ENCODE measurements at regions not wholly inside any gene's neighbourhood (a gene's known extent, or its start where the extent isn't known, plus 50 kb on each side); places are given as distances from the start of the nearest gene placed in this dataset.

DNA sequence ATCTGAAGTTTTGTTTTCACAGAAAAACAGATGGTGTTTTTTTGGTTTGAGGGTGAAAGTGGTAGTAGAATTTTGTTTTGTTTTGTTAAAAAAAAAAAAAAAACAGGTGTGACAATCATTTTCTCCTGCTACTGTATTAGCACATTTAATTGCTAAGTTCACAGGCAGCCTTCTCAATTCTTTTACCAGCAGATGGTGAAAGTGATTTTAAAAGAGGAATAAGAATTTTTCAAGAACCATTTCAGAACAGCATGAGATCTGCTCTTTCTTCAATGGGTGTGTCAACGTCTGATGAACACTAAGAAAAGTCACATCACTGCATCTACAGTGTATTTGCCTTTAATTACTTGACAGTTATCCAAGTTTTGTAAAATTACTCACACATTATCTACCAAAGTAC lies 303.7 kb upstream of the USP15 start:
- Histone ChIP-seq H3F3A (ENCODE audit: low read depth) (no peaks in the 10 kb centered on the region), H3K79me2 (ENCODE audit: insufficient read depth, low read length) (no peaks in the 10 kb centered on the region)
- TF ChIP-seq, protein P1, sequence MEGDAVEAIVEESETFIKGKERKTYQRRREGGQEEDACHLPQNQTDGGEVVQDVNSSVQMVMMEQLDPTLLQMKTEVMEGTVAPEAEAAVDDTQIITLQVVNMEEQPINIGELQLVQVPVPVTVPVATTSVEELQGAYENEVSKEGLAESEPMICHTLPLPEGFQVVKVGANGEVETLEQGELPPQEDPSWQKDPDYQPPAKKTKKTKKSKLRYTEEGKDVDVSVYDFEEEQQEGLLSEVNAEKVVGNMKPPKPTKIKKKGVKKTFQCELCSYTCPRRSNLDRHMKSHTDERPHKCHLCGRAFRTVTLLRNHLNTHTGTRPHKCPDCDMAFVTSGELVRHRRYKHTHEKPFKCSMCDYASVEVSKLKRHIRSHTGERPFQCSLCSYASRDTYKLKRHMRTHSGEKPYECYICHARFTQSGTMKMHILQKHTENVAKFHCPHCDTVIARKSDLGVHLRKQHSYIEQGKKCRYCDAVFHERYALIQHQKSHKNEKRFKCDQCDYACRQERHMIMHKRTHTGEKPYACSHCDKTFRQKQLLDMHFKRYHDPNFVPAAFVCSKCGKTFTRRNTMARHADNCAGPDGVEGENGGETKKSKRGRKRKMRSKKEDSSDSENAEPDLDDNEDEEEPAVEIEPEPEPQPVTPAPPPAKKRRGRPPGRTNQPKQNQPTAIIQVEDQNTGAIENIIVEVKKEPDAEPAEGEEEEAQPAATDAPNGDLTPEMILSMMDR (conservative IDR thresholded peaks at IDR 0.05; ENCODE audit: low read length): no peak
- no peak for TF ChIP-seq EZH2phosphoT487 (IDR thresholded peaks at IDR 0.05; ENCODE audit: borderline replicate concordance)

DNA sequence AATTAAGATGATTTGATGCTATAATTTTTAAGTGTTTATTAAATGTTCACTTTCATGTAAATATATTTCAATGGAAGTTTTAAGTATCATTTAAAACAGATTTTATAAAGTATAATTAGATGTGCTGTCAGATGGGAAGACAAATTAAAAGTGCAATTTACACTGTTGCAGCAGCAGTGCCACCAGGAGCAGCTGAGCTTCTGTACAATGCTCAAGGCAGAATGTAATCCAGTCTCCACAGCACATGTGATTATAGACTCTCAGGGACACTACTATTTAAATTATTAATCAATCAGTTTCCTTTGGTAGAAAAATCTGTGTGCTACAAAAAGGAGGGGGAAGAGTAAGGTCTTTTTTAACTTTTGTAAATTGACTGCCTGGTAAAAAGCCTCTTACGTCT lies 285.7 kb upstream of the USP15 start:
- Histone ChIP-seq H3K4me3 (ENCODE audit: low read length, poor library complexity, severe bottlenecking) (no peak overlapping the region), H3F3A (ENCODE audit: low read depth) (no peaks in the 10 kb centered on the region), H3K9me3 (ENCODE audit: insufficient read depth, low read depth, low read length) (no peaks in the 10 kb centered on the region), H3K9me2 (replicated peaks; ENCODE audit: low read depth, low read length) (no peaks in the 10 kb centered on the region), H3K79me2 (ENCODE audit: insufficient read depth, low read length) (no peaks in the 10 kb centered on the region), H3K4me2 (ENCODE audit: low read depth, low read length, poor library complexity, severe bottlenecking) (no peak overlapping the region), H3K36me3 (ENCODE audit: insufficient read depth, low read length) (no peaks in the 10 kb centered on the region), H2AFZ (ENCODE audit: low read length) (no peak overlapping the region), H4K20me1 (ENCODE audit: insufficient read depth, low read length, poor library complexity, severe bottlenecking) (no peaks in the 10 kb centered on the region), H3K9ac (ENCODE audit: low read depth, low read length, poor library complexity, severe bottlenecking) (no peak overlapping the region), H3K4me1 (ENCODE audit: insufficient read depth, low read length, poor library complexity, severe bottlenecking) (no peaks in the 10 kb centered on the region), H3K27me3 (ENCODE audit: insufficient read depth, low read length, poor library complexity, severe bottlenecking) (no peaks in the 10 kb centered on the region)
- TF ChIP-seq, protein P1 (conservative IDR thresholded peaks at IDR 0.05; ENCODE audit: low read length): no peak
- TF ChIP-seq EZH2phosphoT487 (IDR thresholded peaks at IDR 0.05; ENCODE audit: borderline replicate concordance): no peak

More for the DNA sequence above, 303.7 kb upstream of the USP15 start:
- Histone ChIP-seq H4K20me1 (ENCODE audit: insufficient read depth, low read length, poor library complexity, severe bottlenecking) (no peaks in the 10 kb centered on the region), H3K27me3 (ENCODE audit: insufficient read depth, low read length, poor library complexity, severe bottlenecking) (no peaks in the 10 kb centered on the region), H3K9me3 (ENCODE audit: insufficient read depth, low read depth, low read length) (no peaks in the 10 kb centered on the region), H3K9me2 (replicated peaks; ENCODE audit: low read depth, low read length) (no peaks in the 10 kb centered on the region), H3K4me1 (ENCODE audit: insufficient read depth, low read length, poor library complexity, severe bottlenecking) (no peaks in the 10 kb centered on the region), H3K36me3 (ENCODE audit: insufficient read depth, low read length) (no peaks in the 10 kb centered on the region), H3K4me2 (ENCODE audit: low read depth, low read length, poor library complexity, severe bottlenecking) (no peak overlapping the region), H3K4me3 (ENCODE audit: low read length, poor library complexity, severe bottlenecking) (no peak overlapping the region), H2AFZ (ENCODE audit: low read length) (no peak overlapping the region), H3K9ac (ENCODE audit: low read depth, low read length, poor library complexity, severe bottlenecking) (no peak overlapping the region)

DNA sequence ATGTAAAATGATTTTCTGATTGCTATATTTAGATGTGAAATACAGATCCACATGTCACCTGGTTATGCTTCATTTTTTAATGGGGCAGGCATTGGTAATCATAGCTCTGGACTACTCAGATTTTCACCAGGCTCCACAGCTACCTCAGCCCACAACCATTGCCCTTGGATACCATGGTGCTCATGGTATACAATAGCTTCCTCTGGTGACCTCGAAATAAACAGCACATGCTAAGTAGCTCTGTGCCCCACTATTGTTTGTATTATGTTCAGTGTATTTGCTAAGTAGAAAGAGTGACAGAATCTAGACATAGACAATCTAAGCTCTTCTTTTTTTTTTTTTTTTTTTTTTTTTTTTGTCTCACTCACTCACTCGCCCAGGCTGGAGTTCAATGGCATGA lies 274.4 kb upstream of the USP15 start:
- H4K20me1 ChIP-seq (ENCODE audit: insufficient read depth, low read length, poor library complexity, severe bottlenecking): no peaks in the 10 kb centered on the region
- no peaks in the 10 kb centered on the region for H3K79me2 ChIP-seq (ENCODE audit: insufficient read depth, low read length)
- no peaks in the 10 kb centered on the region for H3K4me1 ChIP-seq (ENCODE audit: insufficient read depth, low read length, poor library complexity, severe bottlenecking)
- TF ChIP-seq, protein P1 (conservative IDR thresholded peaks at IDR 0.05; ENCODE audit: low read length): no peak
- TF ChIP-seq EZH2phosphoT487 (IDR thresholded peaks at IDR 0.05; ENCODE audit: borderline replicate concordance): no peak
- no peaks in the 10 kb centered on the region for H3K9me3 ChIP-seq (ENCODE audit: insufficient read depth, low read depth, low read length)
- no peak overlapping the region for H3K4me2 ChIP-seq (ENCODE audit: low read depth, low read length, poor library complexity, severe bottlenecking)
- no peaks in the 10 kb centered on the region for H3K9me2 ChIP-seq (replicated peaks; ENCODE audit: low read depth, low read length)
- no peaks in the 10 kb centered on the region for H3K36me3 ChIP-seq (ENCODE audit: insufficient read depth, low read length)
- no peak overlapping the region for H2AFZ ChIP-seq (ENCODE audit: low read length)
- no peaks in the 10 kb centered on the region for H3K27me3 ChIP-seq (ENCODE audit: insufficient read depth, low read length, poor library complexity, severe bottlenecking)
- H3K4me3 ChIP-seq (ENCODE audit: low read length, poor library complexity, severe bottlenecking): no peak overlapping the region
- no peak overlapping the region for H3K9ac ChIP-seq (ENCODE audit: low read depth, low read length, poor library complexity, severe bottlenecking)
- no peaks in the 10 kb centered on the region for H3F3A ChIP-seq (ENCODE audit: low read depth)

All from Loucy (cell line).